HepG2 (cell line): ENCODE measurements at regions not wholly inside any gene's neighbourhood (a gene's known extent, or its start where the extent isn't known, plus 50 kb on each side); places are given as distances from the start of the nearest gene placed in this dataset.

Experiments used
- CREB1 ChIP-seq, 2 experiments: fragments of 450-650 bp in 1 of 2; IDR thresholded peaks; 2 replicates each; pipeline ENCODE4 v1.6.1; 2016 to 2017; ENCODE audit warnings: control low read depth in 1 of 2, mild to moderate bottlenecking in 1 of 2, missing compliant biosample characterization in 1 of 2, missing genetic modification characterization in 1 of 2
- KAT7 ChIP-seq: IDR thresholded peaks from 2 replicates; pipeline ENCODE4 v1.6.1; 2018; ENCODE audit warnings: borderline replicate concordance, missing compliant biosample characterization
- MTF1 ChIP-seq: sonication (generic); formaldehyde crosslinking; IDR thresholded peaks from 2 replicates; pipeline ENCODE4 v1.5.0; 2020; ENCODE audit warnings: missing genetic modification reagents
- SRSF1 ChIP-seq: fragments of 200-400 bp; formaldehyde crosslinking; optimal IDR thresholded peaks from 2 replicates; pipeline ENCODE3; 2017; ENCODE audit warnings: mild to moderate bottlenecking, low read depth, low read length, moderate library complexity
- TCF7 ChIP-seq: sonication (generic); IDR thresholded peaks from 2 replicates; pipeline ENCODE4 v1.6.1; 2016; ENCODE audit warnings: antibody characterized with exemption, low read depth
- TCF7L2 ChIP-seq: IDR thresholded peaks from 2 replicates; pipeline ENCODE4 v1.6.1; 2011; ENCODE audit warnings: mild to moderate bottlenecking, low read depth, low read length, moderate library complexity
- ZNF136 ChIP-seq: sonication (generic); formaldehyde crosslinking; IDR thresholded peaks from 2 replicates; pipeline ENCODE4 v1.8.1; 2022; ENCODE audit warnings: low read depth, mild to moderate bottlenecking, moderate library complexity, missing genetic modification reagents
- ZNF274 ChIP-seq: sonication (generic); formaldehyde crosslinking; IDR thresholded peaks from 2 replicates; pipeline ENCODE4 v1.5.1; 2020; ENCODE audit warnings: mild to moderate bottlenecking, missing genetic modification reagents
- ZNF670 ChIP-seq: sonication (generic); formaldehyde crosslinking; IDR thresholded peaks from 2 replicates; pipeline ENCODE4 v1.8.0; 2022; ENCODE audit warnings: mild to moderate bottlenecking, missing genetic modification reagents, borderline replicate concordance
- TF ChIP-seq, protein P1 (sequence below): sonication (generic); formaldehyde crosslinking; IDR thresholded peaks from 2 replicates; pipeline ENCODE4 v1.5.0; 2020; ENCODE audit warnings: mild to moderate bottlenecking, missing genetic modification reagents, moderate library complexity
- TF ChIP-seq, protein P2 (sequence below): conservative IDR thresholded peaks from 2 replicates; pipeline ENCODE4 v1.6.1; 2018; ENCODE audit warnings: missing genetic modification reagents
- TF ChIP-seq, protein P3 (sequence below): sonication (generic); formaldehyde crosslinking; IDR thresholded peaks from one replicate; pipeline ENCODE4 v1.5.1; 2020; ENCODE audit warnings: mild to moderate bottlenecking, missing genetic modification reagents; ENCODE audit errors: not compliant biosample characterization

DNA sequence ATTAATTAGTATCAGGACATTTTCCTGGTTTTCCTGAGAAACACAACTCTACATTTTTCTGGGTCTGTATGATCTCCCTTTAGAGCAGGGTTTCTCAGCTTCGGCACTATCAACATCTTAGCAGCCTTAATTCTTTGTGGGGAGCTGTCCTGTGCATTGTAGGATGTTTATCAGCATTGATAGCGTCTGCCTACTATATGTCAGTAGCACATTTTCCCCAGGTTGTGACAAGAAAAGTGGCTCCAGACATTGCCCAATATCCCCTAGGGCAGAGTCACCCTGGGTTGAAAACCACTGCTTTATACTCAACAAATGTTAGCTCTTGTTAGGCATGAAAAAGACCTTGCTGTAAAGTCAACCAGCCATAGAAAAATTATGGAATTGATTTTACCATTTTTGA is 195.1 kb upstream of the FMN2 start:
- TF ChIP-seq ZNF136 (CRISPR knock-in tag) (no peak), KAT7 (CRISPR knock-in tag) (no peak), MTF1 (CRISPR knock-in tag) (no peak), ZNF670 (CRISPR knock-in tag) (no peak), SRSF1 (no peak), TCF7 (no peak), TCF7L2 (no peak), CREB1 (IDR thresholded peaks at IDR 0.05) (no peak), CREB1 (CRISPR knock-in tag; IDR thresholded peaks at IDR 0.05) (no peak), ZNF274 (CRISPR knock-in tag) (no peak)
- TF ChIP-seq, protein P1, sequence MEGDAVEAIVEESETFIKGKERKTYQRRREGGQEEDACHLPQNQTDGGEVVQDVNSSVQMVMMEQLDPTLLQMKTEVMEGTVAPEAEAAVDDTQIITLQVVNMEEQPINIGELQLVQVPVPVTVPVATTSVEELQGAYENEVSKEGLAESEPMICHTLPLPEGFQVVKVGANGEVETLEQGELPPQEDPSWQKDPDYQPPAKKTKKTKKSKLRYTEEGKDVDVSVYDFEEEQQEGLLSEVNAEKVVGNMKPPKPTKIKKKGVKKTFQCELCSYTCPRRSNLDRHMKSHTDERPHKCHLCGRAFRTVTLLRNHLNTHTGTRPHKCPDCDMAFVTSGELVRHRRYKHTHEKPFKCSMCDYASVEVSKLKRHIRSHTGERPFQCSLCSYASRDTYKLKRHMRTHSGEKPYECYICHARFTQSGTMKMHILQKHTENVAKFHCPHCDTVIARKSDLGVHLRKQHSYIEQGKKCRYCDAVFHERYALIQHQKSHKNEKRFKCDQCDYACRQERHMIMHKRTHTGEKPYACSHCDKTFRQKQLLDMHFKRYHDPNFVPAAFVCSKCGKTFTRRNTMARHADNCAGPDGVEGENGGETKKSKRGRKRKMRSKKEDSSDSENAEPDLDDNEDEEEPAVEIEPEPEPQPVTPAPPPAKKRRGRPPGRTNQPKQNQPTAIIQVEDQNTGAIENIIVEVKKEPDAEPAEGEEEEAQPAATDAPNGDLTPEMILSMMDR: no peak
- TF ChIP-seq, protein P2, sequence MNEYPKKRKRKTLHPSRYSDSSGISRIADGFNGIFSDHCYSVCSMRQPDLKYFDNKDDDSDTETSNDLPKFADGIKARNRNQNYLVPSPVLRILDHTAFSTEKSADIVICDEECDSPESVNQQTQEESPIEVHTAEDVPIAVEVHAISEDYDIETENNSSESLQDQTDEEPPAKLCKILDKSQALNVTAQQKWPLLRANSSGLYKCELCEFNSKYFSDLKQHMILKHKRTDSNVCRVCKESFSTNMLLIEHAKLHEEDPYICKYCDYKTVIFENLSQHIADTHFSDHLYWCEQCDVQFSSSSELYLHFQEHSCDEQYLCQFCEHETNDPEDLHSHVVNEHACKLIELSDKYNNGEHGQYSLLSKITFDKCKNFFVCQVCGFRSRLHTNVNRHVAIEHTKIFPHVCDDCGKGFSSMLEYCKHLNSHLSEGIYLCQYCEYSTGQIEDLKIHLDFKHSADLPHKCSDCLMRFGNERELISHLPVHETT: no peak
- TF ChIP-seq, protein P3, sequence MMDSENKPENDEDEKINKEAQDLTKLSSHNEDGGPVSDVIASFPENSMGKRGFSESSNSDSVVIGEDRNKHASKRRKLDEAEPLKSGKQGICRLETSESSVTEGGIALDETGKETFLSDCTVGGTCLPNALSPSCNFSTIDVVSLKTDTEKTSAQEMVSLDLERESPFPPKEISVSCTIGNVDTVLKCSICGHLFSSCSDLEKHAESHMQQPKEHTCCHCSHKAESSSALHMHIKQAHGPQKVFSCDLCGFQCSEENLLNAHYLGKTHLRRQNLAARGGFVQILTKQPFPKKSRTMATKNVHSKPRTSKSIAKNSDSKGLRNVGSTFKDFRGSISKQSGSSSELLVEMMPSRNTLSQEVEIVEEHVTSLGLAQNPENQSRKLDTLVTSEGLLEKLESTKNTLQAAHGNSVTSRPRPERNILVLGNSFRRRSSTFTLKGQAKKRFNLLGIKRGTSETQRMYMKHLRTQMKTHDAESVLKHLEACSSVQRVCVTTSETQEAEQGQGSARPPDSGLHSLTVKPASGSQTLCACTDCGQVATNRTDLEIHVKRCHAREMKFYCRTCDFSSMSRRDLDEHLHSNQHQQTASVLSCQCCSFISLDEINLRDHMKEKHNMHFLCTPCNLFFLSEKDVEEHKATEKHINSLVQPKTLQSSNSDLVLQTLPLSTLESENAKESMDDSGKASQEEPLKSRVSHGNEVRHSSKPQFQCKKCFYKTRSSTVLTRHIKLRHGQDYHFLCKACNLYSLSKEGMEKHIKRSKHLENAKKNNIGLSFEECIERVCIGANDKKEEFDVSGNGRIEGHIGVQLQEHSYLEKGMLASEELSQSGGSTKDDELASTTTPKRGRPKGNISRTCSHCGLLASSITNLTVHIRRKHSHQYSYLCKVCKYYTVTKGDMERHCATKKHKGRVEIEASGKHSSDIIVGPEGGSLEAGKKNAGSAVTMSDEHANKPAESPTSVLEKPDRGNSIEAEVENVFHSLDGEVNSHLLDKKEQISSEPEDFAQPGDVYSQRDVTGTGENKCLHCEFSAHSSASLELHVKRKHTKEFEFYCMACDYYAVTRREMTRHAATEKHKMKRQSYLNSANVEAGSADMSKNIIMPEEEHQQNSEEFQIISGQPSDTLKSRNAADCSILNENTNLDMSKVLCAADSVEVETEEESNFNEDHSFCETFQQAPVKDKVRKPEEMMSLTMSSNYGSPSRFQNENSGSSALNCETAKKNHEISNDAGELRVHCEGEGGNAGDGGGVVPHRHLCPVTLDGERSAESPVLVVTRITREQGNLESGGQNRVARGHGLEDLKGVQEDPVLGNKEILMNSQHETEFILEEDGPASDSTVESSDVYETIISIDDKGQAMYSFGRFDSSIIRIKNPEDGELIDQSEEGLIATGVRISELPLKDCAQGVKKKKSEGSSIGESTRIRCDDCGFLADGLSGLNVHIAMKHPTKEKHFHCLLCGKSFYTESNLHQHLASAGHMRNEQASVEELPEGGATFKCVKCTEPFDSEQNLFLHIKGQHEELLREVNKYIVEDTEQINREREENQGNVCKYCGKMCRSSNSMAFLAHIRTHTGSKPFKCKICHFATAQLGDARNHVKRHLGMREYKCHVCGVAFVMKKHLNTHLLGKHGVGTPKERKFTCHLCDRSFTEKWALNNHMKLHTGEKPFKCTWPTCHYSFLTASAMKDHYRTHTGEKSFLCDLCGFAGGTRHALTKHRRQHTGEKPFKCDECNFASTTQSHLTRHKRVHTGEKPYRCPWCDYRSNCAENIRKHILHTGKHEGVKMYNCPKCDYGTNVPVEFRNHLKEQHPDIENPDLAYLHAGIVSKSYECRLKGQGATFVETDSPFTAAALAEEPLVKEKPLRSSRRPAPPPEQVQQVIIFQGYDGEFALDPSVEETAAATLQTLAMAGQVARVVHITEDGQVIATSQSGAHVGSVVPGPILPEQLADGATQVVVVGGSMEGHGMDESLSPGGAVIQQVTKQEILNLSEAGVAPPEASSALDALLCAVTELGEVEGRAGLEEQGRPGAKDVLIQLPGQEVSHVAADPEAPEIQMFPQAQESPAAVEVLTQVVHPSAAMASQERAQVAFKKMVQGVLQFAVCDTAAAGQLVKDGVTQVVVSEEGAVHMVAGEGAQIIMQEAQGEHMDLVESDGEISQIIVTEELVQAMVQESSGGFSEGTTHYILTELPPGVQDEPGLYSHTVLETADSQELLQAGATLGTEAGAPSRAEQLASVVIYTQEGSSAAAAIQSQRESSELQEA: no peak
